A549 (cell line): ENCODE measurements at regions not wholly inside any gene's neighbourhood (a gene's known extent, or its start where the extent isn't known, plus 50 kb on each side); places are given as distances from the start of the nearest gene placed in this dataset.

Source experiments
- ATAC-seq, 2 experiments: fragments of 200-7000 bp in 1 of 2; fragments of >200 bp in 1 of 2; cut with Nextera tagmentation in 1 of 2; cut with Tn5 transposase in 1 of 2; 3 replicates each; pipeline versions ENCODE4 v1.8.0 to v1.9.1; 2018 to 2020; ENCODE audit warnings: mild to moderate bottlenecking in 1 of 2, moderate library complexity in 1 of 2
- CTCF ChIA-PET: fragments of 300-600 bp; sonication (Branson Sonifier 250); formaldehyde crosslinking; extraction: SDS; loops from one replicate; lab custom pipeline; 2021; ENCODE audit warnings: antibody characterized with exemption, inconsistent platforms; lab: Yijun Ruan, JAX
- POLR2A ChIA-PET: fragments of 350-600 bp; formaldehyde crosslinking; extraction: SDS; loops from one replicate; lab custom pipeline; 2021; ENCODE audit warnings: antibody characterized with exemption, inconsistent platforms; lab: Yijun Ruan, JAX
- DNase-seq, 2 experiments: peaks; one replicate each; pipeline versions ENCODE4 v3.0.0 to v3.0.0-alpha.2; 2011 to 2016; ENCODE audit warnings: low read depth in 1 of 2, low spot score in 1 of 2
- FAIRE-seq: peaks from 2 replicates; lab custom pipeline; 2011; peaks lifted over from hg19 to GRCh38; lab: Jason Lieb, UNC
- H3K27ac ChIP-seq, 2 experiments: fragments of >200 bp; sonication (Bioruptor Twin); formaldehyde crosslinking; 3 replicates each; pipeline ENCODE4 v1.5.1; 2016 to 2017
- H3K4me1 ChIP-seq: fragments of >200 bp; sonication (Bioruptor Twin); formaldehyde crosslinking; 3 replicates; pipeline ENCODE4 v1.6.1; 2016
- H3K4me2 ChIP-seq: fragments of >200 bp; sonication (Bioruptor Twin); formaldehyde crosslinking; 3 replicates; pipeline ENCODE4 v1.6.1; 2016
- H3K4me3 ChIP-seq: fragments of >200 bp; sonication (Bioruptor Twin); formaldehyde crosslinking; 3 replicates; pipeline ENCODE4 v1.5.1; 2016
- H3K9me3 ChIP-seq: fragments of >200 bp; sonication (Bioruptor Twin); formaldehyde crosslinking; 3 replicates; pipeline ENCODE4 v1.6.1; 2016
- BHLHE40 ChIP-seq: IDR thresholded peaks from 2 replicates; pipeline ENCODE4 v1.6.1; 2012; ENCODE audit warnings: low read depth, low read length, inconsistent platforms
- CEBPB ChIP-seq, 2 experiments: fragments of >200 bp in 1 of 2; sonication (Bioruptor Twin) in 1 of 2; formaldehyde crosslinking in 1 of 2; IDR thresholded peaks; 2 replicates each; pipeline ENCODE4 v1.6.1; 2012 to 2016
- CHD4 ChIP-seq: fragments of 200-600 bp; sonication (generic); IDR thresholded peaks from 2 replicates; pipeline ENCODE4 v1.6.1; 2016; ENCODE audit warnings: antibody characterized with exemption, mild to moderate bottlenecking, borderline replicate concordance
- EHF ChIP-seq: fragments of 250-450 bp; sonication (Bioruptor Pico); IDR thresholded peaks from 2 replicates; pipeline ENCODE4 v1.5.0; 2020; ENCODE audit warnings: mild to moderate bottlenecking
- EHMT2 ChIP-seq: fragments of 200-600 bp; sonication (generic); IDR thresholded peaks from 2 replicates; pipeline ENCODE4 v1.6.1; 2016; ENCODE audit warnings: antibody characterized with exemption, low read depth, mild to moderate bottlenecking, moderate library complexity
- FOSB ChIP-seq: fragments of 250-450 bp; sonication (Bioruptor Pico); IDR thresholded peaks from 2 replicates; pipeline ENCODE4 v1.5.0; 2020; ENCODE audit warnings: mild to moderate bottlenecking, moderate library complexity
- FOXS1 ChIP-seq: fragments of 250-450 bp; sonication (Bioruptor Pico); IDR thresholded peaks from 2 replicates; pipeline ENCODE4 v1.5.0; 2020; ENCODE audit warnings: mild to moderate bottlenecking, moderate library complexity
- GATA3 ChIP-seq: IDR thresholded peaks from 2 replicates; pipeline ENCODE4 v1.6.1; 2012; ENCODE audit warnings: borderline replicate concordance
- HOXB5 ChIP-seq: fragments of 250-450 bp; sonication (Bioruptor Pico); IDR thresholded peaks from 2 replicates; pipeline ENCODE4 v1.5.0; 2020; ENCODE audit warnings: mild to moderate bottlenecking, moderate library complexity
- JUN ChIP-seq, 2 experiments: fragments of >200 bp; sonication (Bioruptor Twin); formaldehyde crosslinking; IDR thresholded peaks; 2 replicates in 1 of 2; 3 replicates in 1 of 2; pipeline ENCODE4 v1.6.1; 2016 to 2017
- JUNB ChIP-seq: fragments of >200 bp; sonication (Bioruptor Twin); formaldehyde crosslinking; IDR thresholded peaks from 2 replicates; pipeline ENCODE4 v1.6.1; 2016
- KDM1A ChIP-seq: fragments of 200-600 bp; sonication (generic); IDR thresholded peaks from 2 replicates; pipeline ENCODE4 v1.6.1; 2016; ENCODE audit warnings: low read depth, mild to moderate bottlenecking
- MAFK ChIP-seq: fragments of 450-650 bp; IDR thresholded peaks from 2 replicates; pipeline ENCODE4 v1.6.1; 2014; ENCODE audit not compliant: partially characterized antibody
- MAZ ChIP-seq: fragments of 150-350 bp; IDR thresholded peaks from 2 replicates; pipeline ENCODE4 v1.6.1; 2014; ENCODE audit warnings: antibody characterized with exemption, low read depth, low read length, borderline replicate concordance
- NFE2L2 ChIP-seq: fragments of 150-350 bp; conservative IDR thresholded peaks from 2 replicates; pipeline ENCODE4 v1.6.1; 2014; ENCODE audit warnings: low read length
- PHF8 ChIP-seq: fragments of 200-600 bp; sonication (generic); IDR thresholded peaks from 2 replicates; pipeline ENCODE4 v1.6.1; 2016; ENCODE audit warnings: low read depth, mild to moderate bottlenecking, antibody characterized with exemption, moderate library complexity, borderline replicate concordance
- POLR2AphosphoS2 ChIP-seq: conservative IDR thresholded peaks from 2 replicates; pipeline ENCODE4 v1.6.1; 2012; ENCODE audit warnings: low read length, improper control_type of control experiment, inconsistent platforms
- RAD21 ChIP-seq, 2 experiments: fragments of >200 bp in 1 of 2; sonication (Bioruptor Twin) in 1 of 2; formaldehyde crosslinking in 1 of 2; IDR thresholded peaks in 1 of 2; conservative IDR thresholded peaks in 1 of 2; 2 replicates in 1 of 2; 3 replicates in 1 of 2; pipeline ENCODE4 v1.6.1; 2012 to 2018; ENCODE audit warnings: inconsistent platforms in 1 of 2
- RCOR1 ChIP-seq: fragments of 150-350 bp; IDR thresholded peaks from 2 replicates; pipeline ENCODE4 v1.6.1; 2014; ENCODE audit warnings: antibody characterized with exemption, low read length, low read depth
- RFX5 ChIP-seq: fragments of 450-650 bp; IDR thresholded peaks from 2 replicates; pipeline ENCODE4 v1.7.1; 2014; ENCODE audit warnings: antibody characterized with exemption, mild to moderate bottlenecking, moderate library complexity
- SREBF2 ChIP-seq: fragments of 450-650 bp; IDR thresholded peaks from 2 replicates; pipeline ENCODE4 v1.6.1; 2014; ENCODE audit warnings: mild to moderate bottlenecking, moderate library complexity
- TP53 ChIP-seq: fragments of 250-450 bp; sonication (Bioruptor Pico); IDR thresholded peaks from 2 replicates; pipeline ENCODE4 v1.5.0; 2021; ENCODE audit warnings: mild to moderate bottlenecking, moderate library complexity
- ZSCAN20 ChIP-seq: fragments of 250-450 bp; sonication (Bioruptor Pico); IDR thresholded peaks from 2 replicates; pipeline ENCODE4 v1.8.0; 2022; ENCODE audit warnings: mild to moderate bottlenecking, moderate library complexity
- WGBS: methylation state at CpG from one replicate; pipeline ENCODE4 v1.1.6; 2017; ENCODE audit errors: missing lambda C conversion rate; 5-methylcytosine and 5-hydroxymethylcytosine counted together
- TF ChIP-seq, protein P1 (sequence below): fragments of 200-600 bp; sonication (generic); IDR thresholded peaks from 2 replicates; pipeline ENCODE4 v1.6.1; 2016; ENCODE audit warnings: antibody characterized with exemption, mild to moderate bottlenecking, moderate library complexity
- TF ChIP-seq, protein P2 (sequence below): IDR thresholded peaks from 2 replicates; pipeline ENCODE4 v1.6.1; 2012
- TF ChIP-seq, protein P3 (sequence below): fragments of 150-350 bp; IDR thresholded peaks from 2 replicates; pipeline ENCODE4 v1.6.1; 2014; ENCODE audit warnings: low read depth, mild to moderate bottlenecking, low read length
- TF ChIP-seq, protein P4 (sequence below): fragments of >200 bp; sonication (Bioruptor Twin); formaldehyde crosslinking; IDR thresholded peaks from 3 replicates; pipeline ENCODE4 v1.5.1; 2016

DNA sequence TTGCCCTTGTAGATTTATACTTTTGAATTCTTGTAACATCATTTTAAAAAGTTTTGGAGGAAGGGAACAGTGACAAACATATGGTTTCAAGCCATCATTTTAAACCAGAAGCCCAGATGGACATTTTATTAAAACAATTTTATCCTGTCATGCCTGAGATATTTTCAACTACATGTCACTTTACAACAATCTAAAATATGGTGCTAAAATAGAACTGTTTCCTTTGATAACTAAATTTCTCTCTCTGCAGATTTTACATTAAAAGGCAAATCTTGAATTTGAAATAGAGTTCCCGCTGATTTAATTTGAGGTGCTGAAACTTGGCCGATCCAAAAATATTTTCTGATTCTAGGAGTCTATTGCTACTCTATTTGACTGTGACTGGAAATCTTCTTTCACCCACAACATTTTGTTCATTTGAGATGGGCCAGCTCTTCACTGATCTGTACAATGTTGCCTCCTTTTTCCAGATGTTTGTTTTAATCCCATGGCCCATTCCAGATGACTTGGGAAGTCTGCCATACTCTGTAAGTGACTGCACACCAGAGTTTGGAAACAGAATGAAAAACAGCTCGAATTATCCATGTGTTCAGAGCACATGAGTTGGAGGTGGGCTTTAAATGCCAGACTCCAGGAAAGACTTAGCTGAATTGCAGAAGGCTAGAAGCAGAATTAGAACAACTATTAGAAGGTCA is 402.5 kb downstream of the TMEM135 start:
- Histone ChIP-seq H3K9me3 (no peaks in the 10 kb centered on the region), H3K4me2 (no peak overlapping the region), H3K4me1 (no peaks in the 10 kb centered on the region), H3K27ac (no peak overlapping the region), H3K4me3 (no peak overlapping the region)
- FAIRE-seq, result no peak
- no peak for TF ChIP-seq RAD21 (conservative IDR thresholded peaks at IDR 0.05 in 1 of 2, IDR thresholded peaks at IDR 0.05 in 1 of 2)
- no peak for TF ChIP-seq TP53 (CRISPR knock-in tag)
- TF ChIP-seq SREBF2, result no peak
- TF ChIP-seq MAZ, result no peak
- no peak for TF ChIP-seq GATA3
- TF ChIP-seq, protein P1, sequence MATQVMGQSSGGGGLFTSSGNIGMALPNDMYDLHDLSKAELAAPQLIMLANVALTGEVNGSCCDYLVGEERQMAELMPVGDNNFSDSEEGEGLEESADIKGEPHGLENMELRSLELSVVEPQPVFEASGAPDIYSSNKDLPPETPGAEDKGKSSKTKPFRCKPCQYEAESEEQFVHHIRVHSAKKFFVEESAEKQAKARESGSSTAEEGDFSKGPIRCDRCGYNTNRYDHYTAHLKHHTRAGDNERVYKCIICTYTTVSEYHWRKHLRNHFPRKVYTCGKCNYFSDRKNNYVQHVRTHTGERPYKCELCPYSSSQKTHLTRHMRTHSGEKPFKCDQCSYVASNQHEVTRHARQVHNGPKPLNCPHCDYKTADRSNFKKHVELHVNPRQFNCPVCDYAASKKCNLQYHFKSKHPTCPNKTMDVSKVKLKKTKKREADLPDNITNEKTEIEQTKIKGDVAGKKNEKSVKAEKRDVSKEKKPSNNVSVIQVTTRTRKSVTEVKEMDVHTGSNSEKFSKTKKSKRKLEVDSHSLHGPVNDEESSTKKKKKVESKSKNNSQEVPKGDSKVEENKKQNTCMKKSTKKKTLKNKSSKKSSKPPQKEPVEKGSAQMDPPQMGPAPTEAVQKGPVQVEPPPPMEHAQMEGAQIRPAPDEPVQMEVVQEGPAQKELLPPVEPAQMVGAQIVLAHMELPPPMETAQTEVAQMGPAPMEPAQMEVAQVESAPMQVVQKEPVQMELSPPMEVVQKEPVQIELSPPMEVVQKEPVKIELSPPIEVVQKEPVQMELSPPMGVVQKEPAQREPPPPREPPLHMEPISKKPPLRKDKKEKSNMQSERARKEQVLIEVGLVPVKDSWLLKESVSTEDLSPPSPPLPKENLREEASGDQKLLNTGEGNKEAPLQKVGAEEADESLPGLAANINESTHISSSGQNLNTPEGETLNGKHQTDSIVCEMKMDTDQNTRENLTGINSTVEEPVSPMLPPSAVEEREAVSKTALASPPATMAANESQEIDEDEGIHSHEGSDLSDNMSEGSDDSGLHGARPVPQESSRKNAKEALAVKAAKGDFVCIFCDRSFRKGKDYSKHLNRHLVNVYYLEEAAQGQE, result no peak
- no peak for TF ChIP-seq KDM1A
- no peak for TF ChIP-seq ZSCAN20 (CRISPR knock-in tag)
- no peak for TF ChIP-seq MAFK
- TF ChIP-seq CEBPB (IDR thresholded peaks at IDR 0.05), result no peak
- TF ChIP-seq JUN (IDR thresholded peaks at IDR 0.05), result no peak
- no peak for TF ChIP-seq PHF8
- TF ChIP-seq EHMT2, result no peak
- TF ChIP-seq JUNB, result no peak
- TF ChIP-seq HOXB5, result no peak
- TF ChIP-seq NFE2L2, result no peak
- TF ChIP-seq EHF (CRISPR knock-in tag), result no peak
- TF ChIP-seq FOSB, result no peak
- no peak for TF ChIP-seq RFX5
- 37% methylated on average over 3 of the region's 3 CpGs for WGBS
- POLR2A ChIA-PET, result no interaction called here
- DNase-seq, result no peak
- ATAC-seq, result no peak
- CTCF ChIA-PET, result interaction anchor here (0.9 to 2.0 kb wide), 2 partner anchors 9 to 18 kb away, joined by 3 to 5 read pairs; no protein-coding TSS in a partner anchor

DNA sequence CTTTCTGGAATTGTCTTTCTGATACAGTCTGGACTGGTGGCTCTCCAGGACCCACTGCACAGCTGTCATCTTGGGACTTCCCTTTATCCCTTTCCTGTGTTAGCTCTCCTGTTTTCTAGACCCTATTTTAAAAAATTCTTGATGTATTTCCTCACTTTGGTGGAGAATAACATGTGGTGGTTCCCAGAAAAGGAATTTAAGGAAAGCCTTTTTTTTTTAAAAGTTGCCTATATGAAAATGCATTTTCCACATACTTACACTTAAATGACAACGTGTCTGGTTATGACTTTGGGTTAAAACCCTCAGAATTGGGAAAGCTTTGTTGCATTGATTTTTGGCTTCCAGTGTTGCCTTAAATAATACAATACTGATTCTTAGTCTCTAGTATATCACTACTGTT is 400.7 kb downstream of the TMEM135 start:
- DNase-seq, result no peak
- H3K9me3 ChIP-seq, result no peaks in the 10 kb centered on the region
- no peak for ATAC-seq
- H3K4me2 ChIP-seq, result no peak overlapping the region
- ChIA-PET POLR2A (no interaction called here), CTCF (interaction anchor here (0.8 kb wide), 1 partner anchor 16 kb away, joined by 5 read pairs; no protein-coding TSS in a partner anchor)
- no peak for TF ChIP-seq CHD4
- TF ChIP-seq RFX5, result no peak
- TF ChIP-seq, protein P2, sequence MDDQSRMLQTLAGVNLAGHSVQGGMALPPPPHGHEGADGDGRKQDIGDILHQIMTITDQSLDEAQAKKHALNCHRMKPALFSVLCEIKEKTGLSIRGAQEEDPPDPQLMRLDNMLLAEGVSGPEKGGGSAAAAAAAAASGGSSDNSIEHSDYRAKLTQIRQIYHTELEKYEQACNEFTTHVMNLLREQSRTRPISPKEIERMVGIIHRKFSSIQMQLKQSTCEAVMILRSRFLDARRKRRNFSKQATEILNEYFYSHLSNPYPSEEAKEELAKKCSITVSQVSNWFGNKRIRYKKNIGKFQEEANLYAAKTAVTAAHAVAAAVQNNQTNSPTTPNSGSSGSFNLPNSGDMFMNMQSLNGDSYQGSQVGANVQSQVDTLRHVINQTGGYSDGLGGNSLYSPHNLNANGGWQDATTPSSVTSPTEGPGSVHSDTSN, result no peak
- no peak for TF ChIP-seq FOXS1
- TF ChIP-seq RAD21 (conservative IDR thresholded peaks at IDR 0.05 in 1 of 2, IDR thresholded peaks at IDR 0.05 in 1 of 2), result no peak
- TF ChIP-seq, protein P3, sequence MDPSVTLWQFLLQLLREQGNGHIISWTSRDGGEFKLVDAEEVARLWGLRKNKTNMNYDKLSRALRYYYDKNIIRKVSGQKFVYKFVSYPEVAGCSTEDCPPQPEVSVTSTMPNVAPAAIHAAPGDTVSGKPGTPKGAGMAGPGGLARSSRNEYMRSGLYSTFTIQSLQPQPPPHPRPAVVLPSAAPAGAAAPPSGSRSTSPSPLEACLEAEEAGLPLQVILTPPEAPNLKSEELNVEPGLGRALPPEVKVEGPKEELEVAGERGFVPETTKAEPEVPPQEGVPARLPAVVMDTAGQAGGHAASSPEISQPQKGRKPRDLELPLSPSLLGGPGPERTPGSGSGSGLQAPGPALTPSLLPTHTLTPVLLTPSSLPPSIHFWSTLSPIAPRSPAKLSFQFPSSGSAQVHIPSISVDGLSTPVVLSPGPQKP, result no peak
- TF ChIP-seq, protein P4, sequence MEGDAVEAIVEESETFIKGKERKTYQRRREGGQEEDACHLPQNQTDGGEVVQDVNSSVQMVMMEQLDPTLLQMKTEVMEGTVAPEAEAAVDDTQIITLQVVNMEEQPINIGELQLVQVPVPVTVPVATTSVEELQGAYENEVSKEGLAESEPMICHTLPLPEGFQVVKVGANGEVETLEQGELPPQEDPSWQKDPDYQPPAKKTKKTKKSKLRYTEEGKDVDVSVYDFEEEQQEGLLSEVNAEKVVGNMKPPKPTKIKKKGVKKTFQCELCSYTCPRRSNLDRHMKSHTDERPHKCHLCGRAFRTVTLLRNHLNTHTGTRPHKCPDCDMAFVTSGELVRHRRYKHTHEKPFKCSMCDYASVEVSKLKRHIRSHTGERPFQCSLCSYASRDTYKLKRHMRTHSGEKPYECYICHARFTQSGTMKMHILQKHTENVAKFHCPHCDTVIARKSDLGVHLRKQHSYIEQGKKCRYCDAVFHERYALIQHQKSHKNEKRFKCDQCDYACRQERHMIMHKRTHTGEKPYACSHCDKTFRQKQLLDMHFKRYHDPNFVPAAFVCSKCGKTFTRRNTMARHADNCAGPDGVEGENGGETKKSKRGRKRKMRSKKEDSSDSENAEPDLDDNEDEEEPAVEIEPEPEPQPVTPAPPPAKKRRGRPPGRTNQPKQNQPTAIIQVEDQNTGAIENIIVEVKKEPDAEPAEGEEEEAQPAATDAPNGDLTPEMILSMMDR, result no peak
- no peak for TF ChIP-seq RCOR1
- TF ChIP-seq POLR2AphosphoS2, result no peak
- no peak for TF ChIP-seq BHLHE40
- FAIRE-seq, result no peak
- no peaks in the 10 kb centered on the region for H3K4me1 ChIP-seq
- no peak overlapping the region for H3K27ac ChIP-seq
- WGBS, result 9% methylated on average over 1 of the region's 1 CpG
- no peak overlapping the region for H3K4me3 ChIP-seq
